Thyroid gland (tissue), 4 donors: ENCODE measurements at regions not wholly inside any gene's neighbourhood (a gene's known extent, or its start where the extent isn't known, plus 50 kb on each side); places are given as distances from the start of the nearest gene placed in this dataset.

Experiments
- POLR2A ChIP-seq, 2 donors: fragments of 450-650 bp; IDR thresholded peaks; one replicate each; pipeline ENCODE4 v1.6.1; 2017; ENCODE audit warnings: antibody characterized with exemption in 2 of 2, mild to moderate bottlenecking in 2 of 2, moderate library complexity in 1 of 2
- TF ChIP-seq, protein P1 (sequence below), 6 experiments: fragments of 200-600 bp in 3 of 6; fragments of 450-650 bp in 3 of 6; sonication (generic) in 3 of 6; IDR thresholded peaks; one replicate each; pipeline ENCODE4 v1.5.1; 2016 to 2019; ENCODE audit warnings: antibody characterized with exemption in 6 of 6, mild to moderate bottlenecking in 2 of 6, inconsistent platforms in 1 of 6, moderate library complexity in 1 of 6

DNA sequence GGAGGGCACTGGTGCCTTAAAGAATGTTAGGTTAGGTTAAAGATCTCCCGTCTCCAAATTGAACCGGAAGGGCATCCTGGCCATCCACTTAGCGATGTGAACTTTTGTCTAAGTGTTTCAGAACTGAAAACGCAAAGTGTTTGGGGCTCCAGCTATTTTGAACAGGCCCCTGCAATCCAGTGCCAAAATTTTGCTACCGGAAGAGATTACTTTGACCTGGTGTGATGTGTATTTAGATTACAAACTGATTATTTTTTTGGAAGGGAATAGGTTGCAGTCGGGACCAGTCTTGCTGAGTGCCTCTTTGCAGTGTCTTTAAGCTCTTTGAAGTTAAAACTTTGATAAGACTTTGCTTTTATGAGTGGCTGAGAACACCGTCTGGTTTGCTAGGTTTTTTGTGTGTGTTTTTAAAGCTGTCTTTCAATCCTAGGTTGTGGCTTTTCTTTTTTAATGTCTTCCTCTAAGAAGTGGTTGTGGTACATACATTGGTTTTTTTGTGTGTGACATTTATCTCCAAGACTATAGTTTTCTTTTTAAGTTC lies 179.6 kb downstream of the OR4M2 start:
- TF ChIP-seq POLR2A (IDR thresholded peaks at IDR 0.05) = no peak
- TF ChIP-seq, protein P1, sequence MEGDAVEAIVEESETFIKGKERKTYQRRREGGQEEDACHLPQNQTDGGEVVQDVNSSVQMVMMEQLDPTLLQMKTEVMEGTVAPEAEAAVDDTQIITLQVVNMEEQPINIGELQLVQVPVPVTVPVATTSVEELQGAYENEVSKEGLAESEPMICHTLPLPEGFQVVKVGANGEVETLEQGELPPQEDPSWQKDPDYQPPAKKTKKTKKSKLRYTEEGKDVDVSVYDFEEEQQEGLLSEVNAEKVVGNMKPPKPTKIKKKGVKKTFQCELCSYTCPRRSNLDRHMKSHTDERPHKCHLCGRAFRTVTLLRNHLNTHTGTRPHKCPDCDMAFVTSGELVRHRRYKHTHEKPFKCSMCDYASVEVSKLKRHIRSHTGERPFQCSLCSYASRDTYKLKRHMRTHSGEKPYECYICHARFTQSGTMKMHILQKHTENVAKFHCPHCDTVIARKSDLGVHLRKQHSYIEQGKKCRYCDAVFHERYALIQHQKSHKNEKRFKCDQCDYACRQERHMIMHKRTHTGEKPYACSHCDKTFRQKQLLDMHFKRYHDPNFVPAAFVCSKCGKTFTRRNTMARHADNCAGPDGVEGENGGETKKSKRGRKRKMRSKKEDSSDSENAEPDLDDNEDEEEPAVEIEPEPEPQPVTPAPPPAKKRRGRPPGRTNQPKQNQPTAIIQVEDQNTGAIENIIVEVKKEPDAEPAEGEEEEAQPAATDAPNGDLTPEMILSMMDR (IDR thresholded peaks at IDR 0.05) = no peak
